ENCODE measurements at regions not wholly inside any gene's neighbourhood (a gene's known extent, or its start where the extent isn't known, plus 50 kb on each side); places are given as distances from the start of the nearest gene placed in this dataset.

- peak; percentile 8 for DNase-seq (ENCODE audit: low read depth)
- H3K4me3 ChIP-seq (ENCODE audit: low read depth, low read length), result no peak overlapping the region
- peak; percentile 40 for TF ChIP-seq CTCF (IDR thresholded peaks at IDR 0.05; ENCODE audit: insufficient read depth, low read depth, low read length, missing control alignments)
These were observed 95.7 kb upstream of the VANGL1 start for GRCh38 chr1:115545791-115546733.

DNA sequence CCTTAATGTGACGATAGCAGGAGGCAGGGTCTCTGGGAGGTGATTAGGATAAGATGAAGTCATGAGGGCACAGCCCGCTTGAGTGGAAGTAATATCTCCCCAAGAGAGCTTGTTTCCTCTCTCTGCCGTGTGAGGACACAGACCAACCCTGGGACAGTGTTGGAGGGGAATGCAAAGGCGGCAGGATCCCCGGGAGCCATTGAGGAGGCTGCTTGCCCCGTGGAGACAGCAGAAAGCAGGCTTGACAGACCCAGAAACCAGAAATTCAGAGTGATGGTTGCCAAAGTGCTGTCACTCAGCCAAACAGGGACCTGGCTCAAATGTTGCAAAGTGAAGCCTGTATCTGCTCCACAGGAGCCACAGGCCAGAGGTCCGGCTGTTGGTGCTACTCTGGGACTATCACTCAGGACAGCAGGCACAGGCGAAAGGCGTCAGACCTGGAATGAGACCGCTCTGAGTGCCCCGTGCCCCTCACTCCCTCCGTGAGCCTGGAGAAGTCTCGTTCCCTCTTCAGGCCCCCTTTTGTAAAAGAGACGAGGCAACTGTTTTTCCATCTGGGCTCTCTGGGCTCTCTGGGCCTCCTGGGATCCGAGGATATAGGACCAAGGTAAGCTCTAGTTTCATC lies 96.6 kb upstream of the VANGL1 start:
- no peak for DNase-seq (ENCODE audit: low read depth)
- no peak overlapping the region for H3K4me3 ChIP-seq (ENCODE audit: low read depth, low read length)
- no peak for TF ChIP-seq CTCF (IDR thresholded peaks at IDR 0.05; ENCODE audit: insufficient read depth, low read depth, low read length, missing control alignments)

DNA sequence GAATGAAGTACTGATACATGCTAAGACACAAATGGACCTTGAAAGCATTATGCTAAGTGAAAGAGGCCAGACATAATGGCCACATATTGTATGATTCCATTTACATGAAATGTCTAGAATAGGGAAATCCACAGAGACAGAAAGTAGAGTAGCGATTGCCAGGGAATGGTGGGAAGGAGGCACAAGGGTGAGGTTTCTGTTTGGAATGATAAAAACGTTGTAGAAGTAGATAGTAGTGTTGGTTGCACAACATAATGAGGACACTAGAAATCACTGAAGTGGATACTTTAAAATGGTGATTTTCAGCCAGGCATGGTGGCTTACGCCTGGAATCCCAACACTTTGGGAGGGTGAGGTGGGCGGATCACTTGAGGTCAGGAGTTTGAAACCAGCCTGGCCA lies 97.6 kb upstream of the VANGL1 start:
- H3K4me3 ChIP-seq (ENCODE audit: low read depth, low read length), result no peak overlapping the region
- DNase-seq (ENCODE audit: low read depth), result no peak
- TF ChIP-seq CTCF (IDR thresholded peaks at IDR 0.05; ENCODE audit: insufficient read depth, low read depth, low read length, missing control alignments), result no peak

DNA sequence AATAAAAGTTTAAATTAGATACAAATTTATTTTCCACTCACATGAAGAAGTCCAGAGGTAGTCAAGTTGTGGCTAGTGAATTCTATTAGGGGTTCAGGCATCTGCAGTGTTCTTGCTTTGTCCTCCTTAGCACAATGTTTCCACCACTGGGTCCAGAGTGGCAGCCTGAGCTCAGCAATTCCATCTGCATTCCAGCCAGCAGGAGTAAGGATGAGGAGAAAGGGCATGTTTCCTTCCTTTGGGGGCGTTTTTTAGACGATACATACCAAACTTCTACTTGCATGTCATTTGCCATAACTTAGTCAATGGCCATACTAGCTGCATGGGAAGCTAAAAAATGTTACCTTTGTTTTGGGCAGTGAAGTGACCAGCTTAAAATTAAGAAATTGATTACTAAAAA lies 98.5 kb upstream of the VANGL1 start:
- no peak for TF ChIP-seq CTCF (IDR thresholded peaks at IDR 0.05; ENCODE audit: insufficient read depth, low read depth, low read length, missing control alignments)
- no peak for DNase-seq (ENCODE audit: low read depth)
- H3K4me3 ChIP-seq (ENCODE audit: low read depth, low read length), result no peak overlapping the region

GRCh38 chr1:115539736-115540135 lies 102.0 kb upstream of the VANGL1 start:
- no peak for TF ChIP-seq CTCF (IDR thresholded peaks at IDR 0.05; ENCODE audit: insufficient read depth, low read depth, low read length, missing control alignments)
- no peak for DNase-seq (ENCODE audit: low read depth)
- no peak overlapping the region for H3K4me3 ChIP-seq (ENCODE audit: low read depth, low read length)

DNA sequence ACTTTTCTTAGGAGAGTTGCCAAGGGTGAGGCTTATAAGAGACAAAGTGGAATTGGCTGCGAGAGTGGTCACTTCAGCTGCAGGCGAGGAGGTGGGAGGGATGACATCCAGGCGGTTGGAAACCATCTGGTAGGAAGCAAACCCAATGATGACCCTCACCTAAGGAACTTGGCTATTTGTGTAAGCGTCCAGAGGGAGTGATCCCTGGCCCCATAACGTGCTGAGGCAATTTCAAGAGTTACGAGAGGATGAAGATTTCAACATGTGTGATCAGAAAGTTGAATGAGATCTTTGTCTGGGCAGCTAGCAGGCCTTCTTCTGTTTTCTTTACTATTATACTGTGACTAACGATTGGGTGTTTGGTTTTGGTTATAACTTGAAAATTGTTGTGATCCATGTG lies 102.7 kb upstream of the VANGL1 start:
- no peak for DNase-seq (ENCODE audit: low read depth)
- TF ChIP-seq CTCF (IDR thresholded peaks at IDR 0.05; ENCODE audit: insufficient read depth, low read depth, low read length, missing control alignments), result no peak
- H3K4me3 ChIP-seq (ENCODE audit: low read depth, low read length), result no peak overlapping the region

Measured in GM12865 (cell line).